NCI-H524 (cell line): ENCODE measurements at regions not wholly inside any gene's neighbourhood (a gene's known extent, or its start where the extent isn't known, plus 50 kb on each side); places are given as distances from the start of the nearest gene placed in this dataset.
A peak's percentile ranks its signal among the peaks of the same experiment; 100 is the strongest.

ENCODE experiments used
- DNase-seq, 2 experiments: peaks; one replicate each; lab custom pipeline; 2025; lab: John Stamatoyannopoulos, UW

GRCh38 chr20:51335329-51335841, 207.1 kb downstream of the NFATC2 start:
- no peak for DNase-seq

GRCh38 chr20:51334609-51335008, 207.9 kb downstream of the NFATC2 start:
- peak in 1 of 2 experiments; percentile 34 for DNase-seq

GRCh38 chr20:51333971-51334370, 208.5 kb downstream of the NFATC2 start:
- DNase-seq, result no peak

GRCh38 chr20:51333446-51333845, 209.1 kb downstream of the NFATC2 start:
- DNase-seq, result no peak

- DNase-seq, result no peak
Measured at GRCh38 chr20:51331481-51331880, 211.0 kb downstream of the NFATC2 start.

GRCh38 chr20:51329845-51330244, 212.7 kb downstream of the NFATC2 start:
- no peak for DNase-seq

GRCh38 chr20:51327251-51327841, 215.2 kb downstream of the NFATC2 start:
- DNase-seq, result no peak

- DNase-seq, result peak in 1 of 2 experiments; percentile 12
Measured at GRCh38 chr20:51326201-51326819, 216.2 kb downstream of the NFATC2 start.

GRCh38 chr20:51322164-51322707, 220.3 kb downstream of the NFATC2 start:
- no peak for DNase-seq

- DNase-seq, result no peak
Measured at GRCh38 chr20:51321343-51322163, 221.0 kb downstream of the NFATC2 start.

- DNase-seq, result no peak
Measured at GRCh38 chr20:51319522-51319921, 223.0 kb downstream of the NFATC2 start.

GRCh38 chr20:51318058-51318949, 224.2 kb downstream of the NFATC2 start:
- peak; percentile 8 to 27 for DNase-seq

GRCh38 chr20:51315390-51315789, 227.1 kb downstream of the NFATC2 start:
- no peak for DNase-seq

GRCh38 chr20:51313358-51313827, 229.1 kb downstream of the NFATC2 start:
- no peak for DNase-seq

GRCh38 chr20:51312480-51312783, 230.1 kb downstream of the NFATC2 start:
- DNase-seq, result no peak

GRCh38 chr20:51311636-51312479, 230.7 kb downstream of the NFATC2 start:
- no peak for DNase-seq

- DNase-seq, result no peak
Measured at GRCh38 chr20:51310216-51310615, 232.3 kb downstream of the NFATC2 start.

GRCh38 chr20:51309128-51309527, 233.4 kb downstream of the NFATC2 start:
- no peak for DNase-seq

GRCh38 chr20:51306521-51307358, 235.8 kb downstream of the NFATC2 start:
- DNase-seq, result peak; percentile 52 to 75

- DNase-seq, result no peak
Measured at GRCh38 chr20:51306081-51306480, 236.4 kb downstream of the NFATC2 start.
